GM21423 (cell line): ENCODE measurements at regions not wholly inside any gene's neighbourhood (a gene's known extent, or its start where the extent isn't known, plus 50 kb on each side); places are given as distances from the start of the nearest gene placed in this dataset.

Experiments used
- ATAC-seq: cut with Tn5 transposase; IDR thresholded peaks from one replicate; pipeline ENCODE4 v1.9.1; 2021; ENCODE audit warnings: mild to moderate bottlenecking, moderate library complexity; ENCODE audit not compliant: unreplicated experiment

GRCh38 chr6:4466769-4467480, 309.3 kb upstream of the CDYL start:
- ATAC-seq, result no peak

GRCh38 chr6:4466261-4466660, 309.9 kb upstream of the CDYL start:
- no peak for ATAC-seq

- no peak for ATAC-seq
These were observed 311.6 kb upstream of the CDYL start for GRCh38 chr6:4464638-4465037.

- no peak for ATAC-seq
These were observed 313.0 kb upstream of the CDYL start for GRCh38 chr6:4463236-4463635.

- no peak for ATAC-seq
These were observed 315.4 kb upstream of the CDYL start for GRCh38 chr6:4460586-4461475.

- ATAC-seq, result no peak
These were observed 316.2 kb upstream of the CDYL start for GRCh38 chr6:4459996-4460395.

GRCh38 chr6:4459032-4459431, 317.2 kb upstream of the CDYL start:
- ATAC-seq, result no peak

- no peak for ATAC-seq
These were observed 316.3 kb upstream of the ECI2 start for GRCh38 chr6:4451718-4452117.

- no peak for ATAC-seq
These were observed 315.7 kb upstream of the ECI2 start for GRCh38 chr6:4451081-4451480.

GRCh38 chr6:4450237-4450636, 314.9 kb upstream of the ECI2 start:
- ATAC-seq, result no peak

GRCh38 chr6:4449409-4449808, 314.0 kb upstream of the ECI2 start:
- no peak for ATAC-seq

GRCh38 chr6:4448841-4449240, 313.5 kb upstream of the ECI2 start:
- ATAC-seq, result no peak

GRCh38 chr6:4447639-4448330, 312.4 kb upstream of the ECI2 start:
- no peak for ATAC-seq

- ATAC-seq, result no peak
These were observed 311.6 kb upstream of the ECI2 start for GRCh38 chr6:4446982-4447381.

GRCh38 chr6:4441981-4442434, 306.6 kb upstream of the ECI2 start:
- ATAC-seq, result no peak

- ATAC-seq, result no peak
These were observed 303.8 kb upstream of the ECI2 start for GRCh38 chr6:4439159-4439558.

- ATAC-seq, result no peak
These were observed 302.0 kb upstream of the ECI2 start for GRCh38 chr6:4437342-4437741.

GRCh38 chr6:4435981-4436445, 300.6 kb upstream of the ECI2 start:
- no peak for ATAC-seq

GRCh38 chr6:4434655-4435054, 299.3 kb upstream of the ECI2 start:
- ATAC-seq, result no peak

GRCh38 chr6:4433199-4433598, 297.8 kb upstream of the ECI2 start:
- no peak for ATAC-seq

GRCh38 chr6:4426968-4427367, 291.6 kb upstream of the ECI2 start:
- no peak for ATAC-seq
